HG02610 (cell line): ENCODE measurements at regions not wholly inside any gene's neighbourhood (a gene's known extent, or its start where the extent isn't known, plus 50 kb on each side); places are given as distances from the start of the nearest gene placed in this dataset.
"Not testable (repeated sequence)": the region's sequence is repeated elsewhere in the genome, so short reads cannot be mapped to it uniquely, and the experiment has no call there.

ENCODE experiments used
- ATAC-seq: cut with Tn5 transposase; IDR thresholded peaks from one replicate; pipeline ENCODE4 v1.9.1; 2021; ENCODE audit warnings: mild to moderate bottlenecking, moderate library complexity; ENCODE audit not compliant: unreplicated experiment

GRCh38 chrX:110965409-110966090, 130.4 kb upstream of the PAK3 start:
- ATAC-seq, result no peak

GRCh38 chrX:110964786-110965185, 131.2 kb upstream of the PAK3 start:
- no peak for ATAC-seq

GRCh38 chrX:110962451-110962850, 133.5 kb upstream of the PAK3 start:
- ATAC-seq, result no peak

- no peak for ATAC-seq
Measured at GRCh38 chrX:110955706-110956105, 140.3 kb upstream of the PAK3 start.

GRCh38 chrX:110954428-110955100, 141.4 kb upstream of the PAK3 start:
- no peak for ATAC-seq

GRCh38 chrX:110951472-110952269, 144.3 kb upstream of the PAK3 start:
- ATAC-seq, result no peak

GRCh38 chrX:110944751-110945675, 149.4 kb upstream of the CHRDL1 start:
- no peak for ATAC-seq

GRCh38 chrX:110944311-110944750, 148.7 kb upstream of the CHRDL1 start:
- no peak for ATAC-seq

GRCh38 chrX:110941906-110942305, 146.3 kb upstream of the CHRDL1 start:
- no peak for ATAC-seq

GRCh38 chrX:110938977-110939732, 143.5 kb upstream of the CHRDL1 start:
- ATAC-seq, result no peak

- no peak for ATAC-seq
Measured at GRCh38 chrX:110924871-110925270, 129.3 kb upstream of the CHRDL1 start.

- no peak for ATAC-seq
Measured at GRCh38 chrX:110920991-110921390, 125.4 kb upstream of the CHRDL1 start.

GRCh38 chrX:110915570-110915969, 120.0 kb upstream of the CHRDL1 start:
- ATAC-seq, result no peak

- ATAC-seq, result no peak
Measured at GRCh38 chrX:110915111-110915510, 119.5 kb upstream of the CHRDL1 start.

GRCh38 chrX:110914281-110914680, 118.7 kb upstream of the CHRDL1 start:
- no peak for ATAC-seq

GRCh38 chrX:110904747-110905146, 109.1 kb upstream of the CHRDL1 start:
- not testable (repeated sequence) for ATAC-seq

GRCh38 chrX:110881971-110882370, 86.4 kb upstream of the CHRDL1 start:
- no peak for ATAC-seq

- no peak for ATAC-seq
Measured at GRCh38 chrX:110877326-110877725, 81.7 kb upstream of the CHRDL1 start.

GRCh38 chrX:110871839-110872238, 76.2 kb upstream of the CHRDL1 start:
- no peak for ATAC-seq

- no peak for ATAC-seq
Measured at GRCh38 chrX:110866421-110866820, 70.8 kb upstream of the CHRDL1 start.
